Tibial nerve (tissue), 3 donors: ENCODE measurements at regions not wholly inside any gene's neighbourhood (a gene's known extent, or its start where the extent isn't known, plus 50 kb on each side); places are given as distances from the start of the nearest gene placed in this dataset.

Source experiments
- POLR2A ChIP-seq, 2 donors: fragments of 450-650 bp; IDR thresholded peaks; one replicate each; pipeline ENCODE4 v1.6.1; 2017; ENCODE audit warnings: antibody characterized with exemption in 2 of 2, mild to moderate bottlenecking in 2 of 2, moderate library complexity in 2 of 2
- TF ChIP-seq, protein P1 (sequence below), 5 experiments: fragments of 200-600 bp in 3 of 5; fragments of 450-650 bp in 2 of 5; sonication (generic) in 3 of 5; IDR thresholded peaks; one replicate each; pipeline ENCODE4 v1.5.1; 2016 to 2019; ENCODE audit warnings: antibody characterized with exemption in 5 of 5, mild to moderate bottlenecking in 3 of 5, moderate library complexity in 2 of 5

DNA sequence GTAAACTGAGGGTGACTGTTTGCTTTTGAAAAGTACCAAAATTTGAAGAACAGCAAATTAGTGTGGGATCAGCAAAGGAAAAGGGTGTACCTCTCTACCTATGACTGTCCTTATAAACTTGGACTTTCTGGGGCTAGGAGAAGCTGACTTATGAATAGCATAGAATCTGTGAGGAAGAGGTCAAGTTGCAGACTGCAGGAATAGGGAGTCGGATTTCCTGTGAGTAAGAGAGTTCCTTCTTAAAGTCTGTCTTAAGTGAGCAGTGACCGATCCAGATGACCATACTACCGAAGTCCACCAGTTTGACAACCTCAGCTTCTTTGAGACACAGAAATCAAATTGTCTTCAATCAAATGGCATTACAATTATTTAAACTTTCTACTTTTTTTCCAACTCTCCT, 708.7 kb downstream of the UTRN start:
- TF ChIP-seq, protein P1, sequence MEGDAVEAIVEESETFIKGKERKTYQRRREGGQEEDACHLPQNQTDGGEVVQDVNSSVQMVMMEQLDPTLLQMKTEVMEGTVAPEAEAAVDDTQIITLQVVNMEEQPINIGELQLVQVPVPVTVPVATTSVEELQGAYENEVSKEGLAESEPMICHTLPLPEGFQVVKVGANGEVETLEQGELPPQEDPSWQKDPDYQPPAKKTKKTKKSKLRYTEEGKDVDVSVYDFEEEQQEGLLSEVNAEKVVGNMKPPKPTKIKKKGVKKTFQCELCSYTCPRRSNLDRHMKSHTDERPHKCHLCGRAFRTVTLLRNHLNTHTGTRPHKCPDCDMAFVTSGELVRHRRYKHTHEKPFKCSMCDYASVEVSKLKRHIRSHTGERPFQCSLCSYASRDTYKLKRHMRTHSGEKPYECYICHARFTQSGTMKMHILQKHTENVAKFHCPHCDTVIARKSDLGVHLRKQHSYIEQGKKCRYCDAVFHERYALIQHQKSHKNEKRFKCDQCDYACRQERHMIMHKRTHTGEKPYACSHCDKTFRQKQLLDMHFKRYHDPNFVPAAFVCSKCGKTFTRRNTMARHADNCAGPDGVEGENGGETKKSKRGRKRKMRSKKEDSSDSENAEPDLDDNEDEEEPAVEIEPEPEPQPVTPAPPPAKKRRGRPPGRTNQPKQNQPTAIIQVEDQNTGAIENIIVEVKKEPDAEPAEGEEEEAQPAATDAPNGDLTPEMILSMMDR (IDR thresholded peaks at IDR 0.05) = no peak
- TF ChIP-seq POLR2A (IDR thresholded peaks at IDR 0.05) = no peak
